ENCODE measurements at regions not wholly inside any gene's neighbourhood (a gene's known extent, or its start where the extent isn't known, plus 50 kb on each side); places are given as distances from the start of the nearest gene placed in this dataset.

GRCh38 chr1:82755191-82755590, 954.5 kb downstream of the ADGRL2 start:
- no peak overlapping the region for H3K4me3 ChIP-seq (ENCODE audit: control insufficient read depth, low read depth, low read length)
- no peak for DNase-seq (ENCODE audit: low read depth)
- no peak for TF ChIP-seq CTCF (conservative IDR thresholded peaks at IDR 0.05; ENCODE audit: control insufficient read depth, insufficient read depth, low read depth, low read length)

GRCh38 chr1:82752046-82752445, 951.3 kb downstream of the ADGRL2 start:
- DNase-seq (ENCODE audit: low read depth) = no peak
- TF ChIP-seq CTCF (conservative IDR thresholded peaks at IDR 0.05; ENCODE audit: control insufficient read depth, insufficient read depth, low read depth, low read length) = no peak
- no peak overlapping the region for H3K4me3 ChIP-seq (ENCODE audit: control insufficient read depth, low read depth, low read length)

- DNase-seq (ENCODE audit: low read depth) = no peak
- H3K4me3 ChIP-seq (ENCODE audit: control insufficient read depth, low read depth, low read length) = no peak overlapping the region
- no peak for TF ChIP-seq CTCF (conservative IDR thresholded peaks at IDR 0.05; ENCODE audit: control insufficient read depth, insufficient read depth, low read depth, low read length)
These were observed 932.9 kb downstream of the ADGRL2 start for GRCh38 chr1:82733645-82734044.

GRCh38 chr1:82731216-82731615, 930.5 kb downstream of the ADGRL2 start:
- DNase-seq (ENCODE audit: low read depth) = no peak
- no peak overlapping the region for H3K4me3 ChIP-seq (ENCODE audit: control insufficient read depth, low read depth, low read length)
- TF ChIP-seq CTCF (conservative IDR thresholded peaks at IDR 0.05; ENCODE audit: control insufficient read depth, insufficient read depth, low read depth, low read length) = no peak

GRCh38 chr1:82728206-82728605, 927.5 kb downstream of the ADGRL2 start:
- TF ChIP-seq CTCF (conservative IDR thresholded peaks at IDR 0.05; ENCODE audit: control insufficient read depth, insufficient read depth, low read depth, low read length) = no peak
- no peak overlapping the region for H3K4me3 ChIP-seq (ENCODE audit: control insufficient read depth, low read depth, low read length)
- no peak for DNase-seq (ENCODE audit: low read depth)

- TF ChIP-seq CTCF (conservative IDR thresholded peaks at IDR 0.05; ENCODE audit: control insufficient read depth, insufficient read depth, low read depth, low read length) = no peak
- no peak overlapping the region for H3K4me3 ChIP-seq (ENCODE audit: control insufficient read depth, low read depth, low read length)
- DNase-seq (ENCODE audit: low read depth) = no peak
These were observed 923.5 kb downstream of the ADGRL2 start for GRCh38 chr1:82724246-82724645.

GRCh38 chr1:82722608-82723007, 921.9 kb downstream of the ADGRL2 start:
- no peak overlapping the region for H3K4me3 ChIP-seq (ENCODE audit: control insufficient read depth, low read depth, low read length)
- DNase-seq (ENCODE audit: low read depth) = no peak
- TF ChIP-seq CTCF (conservative IDR thresholded peaks at IDR 0.05; ENCODE audit: control insufficient read depth, insufficient read depth, low read depth, low read length) = no peak
